ENCODE measurements at regions not wholly inside any gene's neighbourhood (a gene's known extent, or its start where the extent isn't known, plus 50 kb on each side); places are given as distances from the start of the nearest gene placed in this dataset.

GRCh38 chr5:13566871-13567339, 377.6 kb downstream of the DNAH5 start:
- 56 to 68% methylated on average over 3 of the region's 3 CpGs for WGBS, 2 donors
- Histone ChIP-seq H3K27ac (ENCODE audit: low read depth in 1 of 2, low read length in 1 of 2) (no peak overlapping the region), H3K36me3 (ENCODE audit: control insufficient read depth in 4 of 4, insufficient read depth in 4 of 4, low read length in 4 of 4) (no peaks in the 10 kb centered on the region), H3K9me3 (ENCODE audit: control insufficient read depth in 4 of 4, insufficient read depth in 3 of 4, low read length in 3 of 4) (peaks cover 0 to 4% (median 0%) of the 10 kb centered on the region in 4 donors), H3K27me3 (ENCODE audit: control insufficient read depth in 3 of 3, insufficient read depth in 3 of 3, low read length in 2 of 3) (no peaks in the 10 kb centered on the region), H3K9ac (ENCODE audit: insufficient read depth in 1 of 2, low read length in 2 of 2) (no peak overlapping the region), H3K4me1 (ENCODE audit: control insufficient read depth in 5 of 5, insufficient read depth in 5 of 5, low read length in 5 of 5) (no peaks in the 10 kb centered on the region), H3K4me3 (no peak overlapping the region)
- no peak for DNase-seq
- TF ChIP-seq CTCF (IDR thresholded peaks at IDR 0.05; ENCODE audit: control extremely low read depth, extremely low read depth) = no peak
- no peak for ATAC-seq (ENCODE audit: insufficient read depth, low FRiP score)

- H3K9ac ChIP-seq (ENCODE audit: insufficient read depth in 1 of 2, low read length in 2 of 2) = no peak overlapping the region
- no peak overlapping the region for H3K27ac ChIP-seq (ENCODE audit: low read depth in 1 of 2, low read length in 1 of 2)
- H3K9me3 ChIP-seq (ENCODE audit: control insufficient read depth in 4 of 4, insufficient read depth in 3 of 4, low read length in 3 of 4) = peaks cover 0 to 4% (median 1%) of the 10 kb centered on the region in 4 donors
- H3K4me1 ChIP-seq (ENCODE audit: control insufficient read depth in 5 of 5, insufficient read depth in 5 of 5, low read length in 5 of 5) = no peaks in the 10 kb centered on the region
- no peak for ATAC-seq (ENCODE audit: insufficient read depth, low FRiP score)
- no peak overlapping the region for H3K4me3 ChIP-seq
- no peaks in the 10 kb centered on the region for H3K27me3 ChIP-seq (ENCODE audit: control insufficient read depth in 3 of 3, insufficient read depth in 3 of 3, low read length in 2 of 3)
- DNase-seq = no peak
- H3K36me3 ChIP-seq (ENCODE audit: control insufficient read depth in 4 of 4, insufficient read depth in 4 of 4, low read length in 4 of 4) = no peaks in the 10 kb centered on the region
- WGBS, 2 donors = 79 to 94% methylated on average over 1 of the region's 1 CpG
- TF ChIP-seq CTCF (IDR thresholded peaks at IDR 0.05; ENCODE audit: control extremely low read depth, extremely low read depth) = no peak
These were observed 386.1 kb downstream of the DNAH5 start for GRCh38 chr5:13558408-13558807.

GRCh38 chr5:13553896-13554295, 390.6 kb downstream of the DNAH5 start:
- Histone ChIP-seq H3K4me1 (ENCODE audit: control insufficient read depth in 5 of 5, insufficient read depth in 5 of 5, low read length in 5 of 5) (no peaks in the 10 kb centered on the region), H3K27me3 (ENCODE audit: control insufficient read depth in 3 of 3, insufficient read depth in 3 of 3, low read length in 2 of 3) (no peaks in the 10 kb centered on the region), H3K9me3 (ENCODE audit: control insufficient read depth in 4 of 4, insufficient read depth in 3 of 4, low read length in 3 of 4) (peaks cover 0 to 4% (median 0%) of the 10 kb centered on the region in 4 donors), H3K9ac (ENCODE audit: insufficient read depth in 1 of 2, low read length in 2 of 2) (no peak overlapping the region), H3K4me3 (no peak overlapping the region), H3K36me3 (ENCODE audit: control insufficient read depth in 4 of 4, insufficient read depth in 4 of 4, low read length in 4 of 4) (no peaks in the 10 kb centered on the region), H3K27ac (ENCODE audit: low read depth in 1 of 2, low read length in 1 of 2) (no peak overlapping the region)
- WGBS, 2 donors = 22 to 28% methylated on average over 4 of the region's 4 CpGs
- no peak for TF ChIP-seq CTCF (IDR thresholded peaks at IDR 0.05; ENCODE audit: control extremely low read depth, extremely low read depth)
- peak; percentile 1 to 28 (median 22) for DNase-seq
- ATAC-seq (ENCODE audit: insufficient read depth, low FRiP score) = no peak

- TF ChIP-seq CTCF (IDR thresholded peaks at IDR 0.05; ENCODE audit: control extremely low read depth, extremely low read depth) = no peak
- H3K9me3 ChIP-seq (ENCODE audit: control insufficient read depth in 4 of 4, insufficient read depth in 3 of 4, low read length in 3 of 4) = peaks cover 0 to 4% (median 0%) of the 10 kb centered on the region in 4 donors
- ATAC-seq (ENCODE audit: insufficient read depth, low FRiP score) (no peak), DNase-seq (no peak)
- H3K9ac ChIP-seq (ENCODE audit: insufficient read depth in 1 of 2, low read length in 2 of 2) = no peak overlapping the region
- H3K4me3 ChIP-seq = no peak overlapping the region
- H3K27me3 ChIP-seq (ENCODE audit: control insufficient read depth in 3 of 3, insufficient read depth in 3 of 3, low read length in 2 of 3) = no peaks in the 10 kb centered on the region
- H3K27ac ChIP-seq (ENCODE audit: low read depth in 1 of 2, low read length in 1 of 2) = no peak overlapping the region
- no peaks in the 10 kb centered on the region for H3K36me3 ChIP-seq (ENCODE audit: control insufficient read depth in 4 of 4, insufficient read depth in 4 of 4, low read length in 4 of 4)
- 20 to 44% methylated on average over 1 of the region's 1 CpG for WGBS, 2 donors
- H3K4me1 ChIP-seq (ENCODE audit: control insufficient read depth in 5 of 5, insufficient read depth in 5 of 5, low read length in 5 of 5) = no peaks in the 10 kb centered on the region
These were observed 392.1 kb downstream of the DNAH5 start for GRCh38 chr5:13552361-13552760.

Measured in lung (tissue), 11 donors.